IMR-90 (cell line): ENCODE measurements at regions not wholly inside any gene's neighbourhood (a gene's known extent, or its start where the extent isn't known, plus 50 kb on each side); places are given as distances from the start of the nearest gene placed in this dataset.

Experiments
- ATAC-seq: fragments of 200-7000 bp; cut with Tn5 transposase; 2 replicates; pipeline ENCODE4 v1.9.1; 2020; ENCODE audit warnings: low read depth, mild to moderate bottlenecking, moderate library complexity
- BruUV-seq: library from RNA; stranded (reverse); fragments of 400-500 nt; replicated peaks from 2 replicates; lab custom pipeline; 2021; lab: Mats Ljungman, UMichigan
- CTCF ChIA-PET: fragments of 300-600 bp; formaldehyde crosslinking; extraction: SDS; loops from one replicate; lab custom pipeline; 2021; ENCODE audit warnings: antibody characterized with exemption; lab: Yijun Ruan, JAX
- POLR2A ChIA-PET: fragments of 300-600 bp; sonication (Branson Sonifier 250); formaldehyde crosslinking; loops from one replicate; lab custom pipeline; 2022; ENCODE audit warnings: antibody characterized with exemption; ENCODE audit not compliant: unreplicated experiment; lab: Charles Lee
- DNase-seq: peaks from one replicate; pipeline ENCODE4 v3.0.0; 2013
- H2AFZ ChIP-seq: replicated peaks from 2 replicates; pipeline ENCODE3; 2013; ENCODE audit warnings: low read length, mild to moderate bottlenecking; ENCODE audit not compliant: poor library complexity
- H2AK5ac ChIP-seq: 2 replicates; pipeline ENCODE4 v1.6.1; 2013; ENCODE audit warnings: low read depth, low read length, inconsistent platforms
- H2AK9ac ChIP-seq: replicated peaks from 2 replicates; pipeline ENCODE3; 2013; ENCODE audit warnings: mild to moderate bottlenecking, low read depth, low read length, moderate library complexity; ENCODE audit not compliant: poor library complexity
- H2BK120ac ChIP-seq: 2 replicates; pipeline ENCODE4 v1.6.1; 2013; ENCODE audit warnings: low read depth, low read length, inconsistent platforms
- H2BK15ac ChIP-seq: 3 replicates; pipeline ENCODE4 v1.6.1; 2013; ENCODE audit warnings: low read depth, low read length, inconsistent platforms
- H2BK20ac ChIP-seq: 2 replicates; pipeline ENCODE4 v1.6.1; 2013; ENCODE audit warnings: low read depth, mild to moderate bottlenecking, inconsistent platforms, low read length, moderate library complexity
- H2BK5ac ChIP-seq: 2 replicates; pipeline ENCODE4 v1.6.1; 2013; ENCODE audit warnings: mild to moderate bottlenecking, low read depth, low read length, inconsistent platforms; ENCODE audit not compliant: poor library complexity, severe bottlenecking
- H3K14ac ChIP-seq: replicated peaks from 2 replicates; pipeline ENCODE4 v1.6.1; 2013; ENCODE audit warnings: low read depth, low read length, inconsistent platforms
- H3K18ac ChIP-seq: 2 replicates; pipeline ENCODE4 v1.6.1; 2013; ENCODE audit warnings: low read depth, low read length, control low read depth
- H3K23ac ChIP-seq: 2 replicates; pipeline ENCODE4 v1.6.1; 2013; ENCODE audit warnings: low read depth, low read length, inconsistent platforms
- H3K27ac ChIP-seq: 2 replicates; pipeline ENCODE4 v1.5.1; 2013; ENCODE audit warnings: mild to moderate bottlenecking, control low read depth, low read length; ENCODE audit not compliant: insufficient read depth
- H3K27me3 ChIP-seq: 2 replicates; pipeline ENCODE4 v1.6.1; 2013; ENCODE audit warnings: low read length; ENCODE audit not compliant: control insufficient read depth, insufficient read depth
- H3K36me3 ChIP-seq: 2 replicates; pipeline ENCODE4 v1.6.1; 2013; ENCODE audit warnings: low read length, mixed read lengths; ENCODE audit not compliant: control insufficient read depth, insufficient read depth
- H3K4ac ChIP-seq: 2 replicates; pipeline ENCODE4 v1.6.1; 2013; ENCODE audit warnings: low read depth, low read length, inconsistent platforms
- H3K4me1 ChIP-seq: 2 replicates; pipeline ENCODE4 v1.6.1; 2013; ENCODE audit warnings: low read length, mixed read lengths; ENCODE audit not compliant: control insufficient read depth, insufficient read depth
- H3K4me2 ChIP-seq: 2 replicates; pipeline ENCODE4 v1.6.1; 2013; ENCODE audit warnings: low read depth, mild to moderate bottlenecking, control low read depth, low read length, moderate library complexity
- H3K4me3 ChIP-seq: 2 replicates; pipeline ENCODE4 v1.5.1; 2013; ENCODE audit warnings: low read depth, mild to moderate bottlenecking, control low read depth, low read length, moderate library complexity; ENCODE audit not compliant: insufficient read depth
- H3K56ac ChIP-seq: 2 replicates; pipeline ENCODE4 v1.6.1; 2013; ENCODE audit warnings: low read length, inconsistent platforms; ENCODE audit not compliant: insufficient read depth; ENCODE audit errors: extremely low read depth
- H3K79me1 ChIP-seq, 2 experiments: 2 replicates each; pipeline ENCODE4 v1.6.1; 2013; ENCODE audit warnings: low read length in 2 of 2, inconsistent platforms in 1 of 2, low read depth in 1 of 2
- H3K9ac ChIP-seq: 2 replicates; pipeline ENCODE4 v1.6.1; 2013; ENCODE audit warnings: low read depth, low read length, control low read depth
- H3K9me1 ChIP-seq: 2 replicates; pipeline ENCODE4 v1.6.1; 2013; ENCODE audit warnings: low read length, inconsistent platforms; ENCODE audit not compliant: insufficient read depth
- H3K9me3 ChIP-seq: 2 replicates; pipeline ENCODE4 v1.6.1; 2013; ENCODE audit warnings: low read length; ENCODE audit not compliant: control insufficient read depth, insufficient read depth
- H4K20me1 ChIP-seq: 2 replicates; pipeline ENCODE4 v1.6.1; 2013; ENCODE audit warnings: low read length, inconsistent platforms; ENCODE audit not compliant: insufficient read depth
- H4K5ac ChIP-seq: 2 replicates; pipeline ENCODE4 v1.6.1; 2013; ENCODE audit warnings: mild to moderate bottlenecking, low read depth, low read length, control low read depth
- H4K8ac ChIP-seq, 2 experiments: 2 replicates each; pipeline ENCODE4 v1.6.1; 2013; ENCODE audit warnings: low read depth in 2 of 2, low read length in 2 of 2, control low read depth in 1 of 2, inconsistent platforms in 1 of 2
- H4K91ac ChIP-seq: 2 replicates; pipeline ENCODE4 v1.6.1; 2013; ENCODE audit warnings: low read depth, low read length, inconsistent platforms; ENCODE audit not compliant: insufficient read depth
- CEBPB ChIP-seq: IDR thresholded peaks from 2 replicates; pipeline ENCODE4 v1.6.1; 2012; ENCODE audit warnings: low read depth, low read length, improper control_type of control experiment
- CTCF ChIP-seq: conservative IDR thresholded peaks from 2 replicates; pipeline ENCODE4 v1.5.1; 2012; ENCODE audit warnings: mild to moderate bottlenecking, low read depth, low read length, improper control_type of control experiment
- POLR2A ChIP-seq: IDR thresholded peaks from 2 replicates; pipeline ENCODE4 v1.6.1; 2012; ENCODE audit warnings: mild to moderate bottlenecking, low read depth, low read length
- RAD21 ChIP-seq: IDR thresholded peaks from 2 replicates; pipeline ENCODE4 v1.6.1; 2012; ENCODE audit warnings: low read length, improper control_type of control experiment
- SMC3 ChIP-seq: fragments of 150-350 bp; IDR thresholded peaks from 2 replicates; pipeline ENCODE4 v1.6.1; 2016; ENCODE audit warnings: low read depth, mild to moderate bottlenecking, antibody characterized with exemption, low read length, moderate library complexity
- USF2 ChIP-seq: fragments of 150-350 bp; IDR thresholded peaks from 2 replicates; pipeline ENCODE4 v1.6.1; 2017; ENCODE audit warnings: mild to moderate bottlenecking, antibody characterized with exemption, low read length, low read depth
- WGBS, 2 experiments: methylation state at CpG; one replicate each; pipeline versions ENCODE4 v1.1.5 to v1.1.7; 2013; ENCODE audit warnings: missing lambda C conversion rate in 2 of 2; ENCODE audit not compliant: insufficient read length in 1 of 2; ENCODE audit errors: extremely low coverage in 2 of 2; 5-methylcytosine and 5-hydroxymethylcytosine counted together
- dilution Hi-C: fragments of 300-500 bp; cut with HindIII; formaldehyde crosslinking; loops from one replicate; pipeline ENCODE4 v1.14.3; 2018; ENCODE audit warnings: low sequenced_read_pairs; ENCODE audit not compliant: unreplicated experiment
- in situ Hi-C: fragments of 300-500 bp; cut with MboI; formaldehyde crosslinking; loops from 3 replicates; pipeline ENCODE4 v1.14.3; 2019; ENCODE audit warnings: low sequenced_read_pairs, inconsistent platforms, mixed read lengths
- intact Hi-C: fragments of 100-400 bp; cut with micrococcal nuclease; formaldehyde crosslinking; loops from 2 replicates; pipeline ENCODE4 v1.10.0; 2022

GRCh38 chr17:14926526-14927122 lies 338.5 kb downstream of the PMP22 start:
- intact Hi-C loops: loop anchor here (1.0 to 10.0 kb wide), 8 partner anchors 231 to 1892 kb away; no protein-coding TSS in a partner anchor
- no TSS peak for BruUV-seq
- Histone ChIP-seq H3K9ac (no peak overlapping the region), H3K4me1 (no peaks in the 10 kb centered on the region), H2AK5ac (no peak overlapping the region), H3K4me3 (no peak overlapping the region), H3K36me3 (no peaks in the 10 kb centered on the region), H4K91ac (no peak overlapping the region; the same call in 1 of the 2 replicates), H3K23ac (no peak overlapping the region), H3K4me2 (no peak overlapping the region), H3K4ac (no peak overlapping the region), H3K9me3 (peaks cover 3% of the 10 kb centered on the region; the same call in 1 of the 2 replicates), H3K56ac (peak overlapping the region; percentile 14; the same call in 1 of the 2 replicates), H2BK120ac (no peak overlapping the region), H3K14ac (no peak overlapping the region), H2AFZ (no peak overlapping the region), H3K27ac (no peak overlapping the region), H2BK5ac (no peak overlapping the region), H4K5ac (no peak overlapping the region), H2BK15ac (no peak overlapping the region), H2AK9ac (no peak overlapping the region), H3K79me1 (no peaks in the 10 kb centered on the region), H3K9me1 (no peaks in the 10 kb centered on the region), H4K20me1 (no peaks in the 10 kb centered on the region), H3K27me3 (peaks cover 4% of the 10 kb centered on the region), H2BK20ac (0 out of 2 replicates have a peak overlapping the region, but pooled peaks have one; percentile 28), H4K8ac (no peak overlapping the region), H3K18ac (no peak overlapping the region)
- POLR2A ChIA-PET: no interaction called here
- ATAC-seq: peak; percentile 49; the same call in 1 of the 2 replicates
- CTCF ChIA-PET: interaction anchor here (0.5 to 1.6 kb wide), 15 partner anchors 10 to 1312 kb away, joined by 3 to 5 read pairs (median 3); partner anchors contain the start of gene HS3ST3B1
- peak; percentile 74 for DNase-seq
- WGBS, 2 experiments: no CpG with 5 or more reads among the region's 7 CpGs
- in situ Hi-C loops: loop anchor here (5.0 to 10.0 kb wide), 2 partner anchors 614 to 1332 kb away; no protein-coding TSS in a partner anchor
- peak; percentile 93 for TF ChIP-seq SMC3
- 0 out of 2 replicates have a peak, but pooled peaks have one; percentile 31 for TF ChIP-seq POLR2A
- no peak for TF ChIP-seq USF2
- no peak for TF ChIP-seq CEBPB
- peak; percentile 99 for TF ChIP-seq RAD21
- TF ChIP-seq CTCF: peak; percentile 89
- dilution Hi-C loops: no loop called here
